Esophagus squamous epithelium (tissue), 5 donors: ENCODE measurements at regions not wholly inside any gene's neighbourhood (a gene's known extent, or its start where the extent isn't known, plus 50 kb on each side); places are given as distances from the start of the nearest gene placed in this dataset.

ENCODE experiments used
- DNase-seq: peaks from one replicate; lab custom pipeline; 2025; lab: John Stamatoyannopoulos, UW
- H3K27ac ChIP-seq, 4 donors: fragments of 200-600 bp; sonication (generic); one replicate each; pipeline ENCODE4 v1.5.1; 2016 to 2019; ENCODE audit warnings: mild to moderate bottlenecking in 1 of 4
- H3K27me3 ChIP-seq, 4 donors: fragments of 200-600 bp; sonication (generic); 1 replicate in 3 of 4; 2 replicates in 1 of 4; pipeline versions ENCODE4 v1.5.1 to v1.6.0; 2017 to 2021; ENCODE audit warnings: antibody characterized with exemption in 1 of 4
- H3K36me3 ChIP-seq, 3 donors: fragments of 200-600 bp; sonication (generic); one replicate each; pipeline ENCODE4 v1.5.1; 2016 to 2019
- H3K4me1 ChIP-seq, 3 donors: fragments of 200-600 bp; sonication (generic); one replicate each; pipeline ENCODE4 v1.5.1; 2017 to 2019
- H3K4me3 ChIP-seq, 4 donors: fragments of 200-600 bp; sonication (generic); 1 replicate in 3 of 4; 2 replicates in 1 of 4; pipeline ENCODE4 v1.5.1; 2016 to 2019; ENCODE audit warnings: mild to moderate bottlenecking in 2 of 4, moderate library complexity in 1 of 4
- H3K9me3 ChIP-seq, 3 donors: fragments of 200-600 bp; sonication (generic); one replicate each; pipeline ENCODE4 v1.5.1; 2016 to 2019
- POLR2A ChIP-seq, 4 donors: fragments of 450-650 bp; IDR thresholded peaks; one replicate each; pipeline ENCODE4 v1.6.1; 2017; ENCODE audit warnings: antibody characterized with exemption in 4 of 4, mild to moderate bottlenecking in 4 of 4, moderate library complexity in 3 of 4
- WGBS, 2 donors: methylation state at CpG; one replicate each; pipeline ENCODE4 v1.1.5; 2018; 5-methylcytosine and 5-hydroxymethylcytosine counted together
- intact Hi-C: fragments of 100-400 bp; cut with DNase I; formaldehyde crosslinking; loops from one replicate; pipeline ENCODE4 v1.15.0; 2022
- TF ChIP-seq, protein P1 (sequence below), 6 experiments: fragments of 450-650 bp in 4 of 6; fragments of 200-600 bp in 2 of 6; sonication (generic) in 2 of 6; IDR thresholded peaks; one replicate each; pipeline ENCODE4 v1.5.1; 2016 to 2019; ENCODE audit warnings: antibody characterized with exemption in 6 of 6, mild to moderate bottlenecking in 4 of 6, moderate library complexity in 4 of 6
- donor health status: DM: yes; HTN: yes; CAD: no.

DNA sequence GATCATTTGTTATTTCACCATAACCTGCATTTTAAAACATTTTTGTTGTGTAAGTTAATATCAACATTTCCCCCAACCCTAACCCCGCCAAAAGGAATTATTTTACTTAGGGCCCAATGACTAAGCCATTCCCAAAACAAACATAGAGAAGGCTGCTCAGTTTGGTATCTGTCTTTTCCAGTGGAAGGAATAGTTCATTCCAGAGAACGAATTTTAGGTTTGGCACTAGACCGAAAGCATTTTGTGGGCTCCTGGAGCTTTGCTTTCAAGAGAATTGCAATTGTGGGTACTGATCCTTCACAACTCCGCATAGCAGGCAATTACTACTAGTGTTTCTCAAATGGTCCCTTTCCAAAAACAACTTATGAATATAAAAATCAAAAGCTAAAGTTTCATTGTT lies 226.7 kb upstream of the MAD2L1 start:
- TF ChIP-seq POLR2A (IDR thresholded peaks at IDR 0.05), result no peak
- TF ChIP-seq, protein P1, sequence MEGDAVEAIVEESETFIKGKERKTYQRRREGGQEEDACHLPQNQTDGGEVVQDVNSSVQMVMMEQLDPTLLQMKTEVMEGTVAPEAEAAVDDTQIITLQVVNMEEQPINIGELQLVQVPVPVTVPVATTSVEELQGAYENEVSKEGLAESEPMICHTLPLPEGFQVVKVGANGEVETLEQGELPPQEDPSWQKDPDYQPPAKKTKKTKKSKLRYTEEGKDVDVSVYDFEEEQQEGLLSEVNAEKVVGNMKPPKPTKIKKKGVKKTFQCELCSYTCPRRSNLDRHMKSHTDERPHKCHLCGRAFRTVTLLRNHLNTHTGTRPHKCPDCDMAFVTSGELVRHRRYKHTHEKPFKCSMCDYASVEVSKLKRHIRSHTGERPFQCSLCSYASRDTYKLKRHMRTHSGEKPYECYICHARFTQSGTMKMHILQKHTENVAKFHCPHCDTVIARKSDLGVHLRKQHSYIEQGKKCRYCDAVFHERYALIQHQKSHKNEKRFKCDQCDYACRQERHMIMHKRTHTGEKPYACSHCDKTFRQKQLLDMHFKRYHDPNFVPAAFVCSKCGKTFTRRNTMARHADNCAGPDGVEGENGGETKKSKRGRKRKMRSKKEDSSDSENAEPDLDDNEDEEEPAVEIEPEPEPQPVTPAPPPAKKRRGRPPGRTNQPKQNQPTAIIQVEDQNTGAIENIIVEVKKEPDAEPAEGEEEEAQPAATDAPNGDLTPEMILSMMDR (IDR thresholded peaks at IDR 0.05), result no peak
- Histone ChIP-seq H3K4me3 (no peak overlapping the region), H3K36me3 (no peaks in the 10 kb centered on the region), H3K4me1 (no peaks in the 10 kb centered on the region), H3K27me3 (no peaks in the 10 kb centered on the region), H3K9me3 (no peaks in the 10 kb centered on the region), H3K27ac (no peak overlapping the region)
- DNase-seq, result no peak
- WGBS, 2 donors, result 31 to 34% methylated on average over 4 of the region's 4 CpGs
- intact Hi-C loops, result no loop called here

DNA sequence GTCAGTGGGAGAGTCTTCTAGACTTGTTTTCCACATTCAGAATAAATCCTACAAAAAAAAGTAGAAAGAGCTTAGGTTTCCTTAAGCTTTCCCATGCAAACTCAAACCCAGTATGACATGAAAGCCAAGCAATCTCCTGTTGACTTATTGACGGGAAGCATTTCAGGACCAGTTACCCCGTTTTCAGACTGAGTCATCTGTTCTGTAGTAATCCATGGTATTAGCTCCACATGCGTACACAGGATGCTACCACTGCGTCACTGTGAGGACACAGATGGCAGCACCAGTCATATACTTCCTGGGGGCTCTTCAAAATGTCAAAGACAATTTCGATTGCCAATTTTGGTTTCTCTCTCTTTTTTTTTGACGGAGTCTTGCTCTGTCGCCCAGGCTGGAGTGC lies 224.9 kb upstream of the MAD2L1 start:
- H3K27me3 ChIP-seq, result no peaks in the 10 kb centered on the region
- H3K36me3 ChIP-seq, result no peaks in the 10 kb centered on the region
- TF ChIP-seq, protein P1 (IDR thresholded peaks at IDR 0.05), result no peak
- TF ChIP-seq POLR2A (IDR thresholded peaks at IDR 0.05), result no peak
- intact Hi-C loops, result no loop called here
- H3K4me3 ChIP-seq, result no peak overlapping the region
- no peaks in the 10 kb centered on the region for H3K4me1 ChIP-seq
- 60 to 71% methylated on average over 7 of the region's 7 CpGs for WGBS, 2 donors
- H3K27ac ChIP-seq, result no peak overlapping the region
- no peak for DNase-seq
- H3K9me3 ChIP-seq, result no peaks in the 10 kb centered on the region

DNA sequence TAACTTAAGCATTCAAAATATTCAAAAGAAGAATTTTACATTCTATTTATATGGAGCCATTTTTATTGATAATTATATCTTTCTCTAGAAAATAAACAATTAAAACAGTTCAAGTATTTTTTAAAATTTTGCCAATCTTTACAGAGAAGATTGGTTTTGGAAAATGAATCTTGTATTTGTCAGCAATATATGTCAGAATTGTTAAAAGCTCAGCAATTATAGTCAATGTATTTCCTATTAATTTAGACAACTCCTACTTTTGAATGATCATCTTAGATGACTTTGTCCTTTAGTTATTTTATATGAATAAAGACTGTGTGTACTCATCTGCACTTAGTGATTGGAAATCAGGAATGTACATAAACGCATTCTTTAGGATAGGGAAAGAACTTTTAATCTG lies 223.9 kb upstream of the MAD2L1 start:
- Histone ChIP-seq H3K27ac (no peak overlapping the region), H3K9me3 (no peaks in the 10 kb centered on the region), H3K27me3 (no peaks in the 10 kb centered on the region), H3K4me3 (no peak overlapping the region), H3K36me3 (no peaks in the 10 kb centered on the region), H3K4me1 (no peaks in the 10 kb centered on the region)
- DNase-seq, result no peak
- 75 to 82% methylated on average over 1 of the region's 1 CpG for WGBS, 2 donors
- intact Hi-C loops, result no loop called here
- TF ChIP-seq, protein P1 (IDR thresholded peaks at IDR 0.05), result no peak
- no peak for TF ChIP-seq POLR2A (IDR thresholded peaks at IDR 0.05)

DNA sequence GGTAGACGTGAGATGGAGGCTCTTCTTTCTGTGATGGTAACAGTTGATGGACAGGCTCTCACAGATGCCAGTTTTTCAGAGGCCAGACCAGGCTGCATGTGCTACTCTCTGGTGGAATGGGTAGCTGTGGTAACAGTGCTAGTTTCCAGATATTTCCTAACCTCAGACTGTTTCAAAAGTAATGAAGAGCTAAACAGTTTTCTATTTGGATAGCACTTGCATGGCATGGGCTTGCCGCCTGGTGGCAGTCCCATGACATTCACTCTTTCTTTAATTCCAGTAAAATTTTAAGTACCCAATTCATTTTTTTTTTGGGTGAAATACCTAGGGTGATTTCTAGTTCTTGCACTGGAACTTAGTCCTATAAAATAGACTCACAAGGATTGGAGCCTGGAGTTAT lies 220.2 kb upstream of the MAD2L1 start:
- no peak for DNase-seq
- 85% methylated on average over 2 of the region's 2 CpGs for WGBS, 2 donors
- intact Hi-C loops, result no loop called here
- H3K27me3 ChIP-seq, result no peaks in the 10 kb centered on the region
- no peaks in the 10 kb centered on the region for H3K4me1 ChIP-seq
- no peaks in the 10 kb centered on the region for H3K9me3 ChIP-seq
- H3K36me3 ChIP-seq, result no peaks in the 10 kb centered on the region
- TF ChIP-seq, protein P1 (IDR thresholded peaks at IDR 0.05), result no peak
- TF ChIP-seq POLR2A (IDR thresholded peaks at IDR 0.05), result no peak
- no peak overlapping the region for H3K27ac ChIP-seq
- H3K4me3 ChIP-seq, result no peak overlapping the region

DNA sequence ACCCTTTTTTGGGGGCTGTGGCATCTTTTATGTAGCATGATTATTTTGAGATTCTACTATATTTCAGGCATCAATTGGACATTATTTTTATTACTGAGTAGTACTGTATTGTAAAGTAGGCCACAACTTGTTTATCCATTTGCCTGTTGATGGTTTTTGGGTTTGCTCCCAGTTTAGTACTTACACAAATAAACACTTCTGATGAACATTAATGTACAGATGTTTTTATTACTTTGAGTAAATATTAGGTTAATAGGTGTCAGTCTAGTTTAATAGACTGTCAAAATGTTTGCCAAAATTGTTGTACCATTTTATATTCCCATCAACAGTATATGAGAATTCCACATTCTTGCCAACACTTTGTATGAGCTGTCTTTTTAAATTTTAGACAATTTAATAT lies 214.9 kb upstream of the MAD2L1 start:
- TF ChIP-seq, protein P1 (IDR thresholded peaks at IDR 0.05), result no peak
- TF ChIP-seq POLR2A (IDR thresholded peaks at IDR 0.05), result no peak
- Histone ChIP-seq H3K36me3 (no peaks in the 10 kb centered on the region), H3K27ac (no peak overlapping the region), H3K9me3 (no peaks in the 10 kb centered on the region), H3K4me3 (no peak overlapping the region), H3K27me3 (no peaks in the 10 kb centered on the region), H3K4me1 (no peaks in the 10 kb centered on the region)
- intact Hi-C loops, result no loop called here
- no peak for DNase-seq
